ENCODE measurements at regions not wholly inside any gene's neighbourhood (a gene's known extent, or its start where the extent isn't known, plus 50 kb on each side); places are given as distances from the start of the nearest gene placed in this dataset.

DNA sequence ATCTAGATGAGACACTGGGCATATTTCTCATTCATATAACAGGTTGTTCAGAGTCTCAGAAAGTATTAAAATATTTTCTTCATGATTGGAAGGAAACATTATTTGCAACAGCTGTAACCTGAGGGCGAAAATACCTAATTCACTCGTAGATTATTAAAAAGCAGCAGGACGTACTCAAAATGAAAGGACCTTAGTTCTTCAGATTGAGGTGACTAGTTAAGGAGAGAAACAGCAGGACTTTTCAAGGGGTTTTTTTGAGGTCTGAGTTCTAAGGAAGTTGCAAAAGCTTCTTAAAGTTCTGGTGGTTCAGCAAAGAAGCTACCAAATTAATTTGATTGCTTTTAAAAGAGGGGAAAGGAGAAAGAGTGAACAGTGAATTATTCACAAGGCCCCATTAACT, 174.9 kb downstream of the TMEM161B start:
- CTCF ChIA-PET (ENCODE audit: unreplicated experiment) = no interaction called here
- no peak for DNase-seq (ENCODE audit: low spot score)
- no peaks in the 10 kb centered on the region for H3K36me3 ChIP-seq (ENCODE audit: insufficient read depth, low read length)
- H3K4me1 ChIP-seq (ENCODE audit: insufficient read depth, low read length, poor library complexity, severe bottlenecking) = no peaks in the 10 kb centered on the region
- no peaks in the 10 kb centered on the region for H3K9me3 ChIP-seq (ENCODE audit: low read length)
- no peaks in the 10 kb centered on the region for H3K9me2 ChIP-seq (ENCODE audit: insufficient read depth, low read length)
- no peaks in the 10 kb centered on the region for H4K20me1 ChIP-seq (ENCODE audit: insufficient read depth, low read length)
- POLR2A ChIA-PET = no interaction called here
- H3K4me2 ChIP-seq (ENCODE audit: low read length) = no peak overlapping the region
- H3K27ac ChIP-seq (ENCODE audit: low read depth, low read length, poor library complexity, severe bottlenecking) = no peak overlapping the region
- no peak overlapping the region for H3K4me3 ChIP-seq (ENCODE audit: low read depth, low read length, poor library complexity, severe bottlenecking)
- intact Hi-C loops (cut with micrococcal nuclease; ENCODE audit: unreplicated experiment) = no loop called here
- H2AFZ ChIP-seq (ENCODE audit: low read length) = no peak overlapping the region
- H3K79me2 ChIP-seq (ENCODE audit: insufficient read depth, low read depth, low read length) = no peaks in the 10 kb centered on the region
- no TSS peak for BruUV-seq (replicated peaks)
- TF ChIP-seq EZH2phosphoT487 (IDR thresholded peaks at IDR 0.05; ENCODE audit: borderline replicate concordance, low read depth, low read length) (no peak), CTCF (conservative IDR thresholded peaks at IDR 0.05; ENCODE audit: low read length) (no peak)

DNA sequence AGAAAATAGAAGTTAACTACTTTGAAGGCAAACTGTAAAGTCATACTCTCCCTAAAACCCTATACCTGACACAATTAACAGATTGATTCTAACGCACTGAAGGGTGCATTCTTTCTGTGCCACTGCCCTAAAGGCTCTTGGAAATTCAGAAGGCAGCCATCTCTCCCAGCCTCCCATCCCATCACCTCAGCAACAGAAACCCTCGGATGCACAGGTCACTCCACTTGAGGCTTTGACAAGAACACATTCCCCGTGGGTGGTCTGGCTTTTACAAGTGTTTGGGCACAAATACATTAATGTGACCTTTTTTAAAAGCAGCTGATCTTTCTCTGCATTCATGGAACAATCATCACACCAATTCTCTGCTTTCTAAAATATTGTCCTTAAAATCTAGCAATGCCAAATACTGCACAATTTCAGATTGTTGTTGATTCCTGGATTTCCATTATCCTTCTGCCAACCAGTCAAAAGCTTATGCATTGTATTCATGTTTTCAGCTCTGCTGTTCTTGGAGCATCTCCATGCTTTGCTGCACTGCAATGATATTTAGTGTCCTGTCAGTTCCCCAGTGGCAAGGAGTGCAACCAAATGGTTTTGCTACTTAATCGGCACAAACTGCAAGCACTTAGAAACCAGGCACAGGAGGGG, 175.6 kb downstream of the TMEM161B start:
- POLR2A ChIA-PET = no interaction called here
- H3K9me3 ChIP-seq (ENCODE audit: low read length) = no peaks in the 10 kb centered on the region
- no TSS peak for BruUV-seq (replicated peaks)
- no peaks in the 10 kb centered on the region for H3K79me2 ChIP-seq (ENCODE audit: insufficient read depth, low read depth, low read length)
- intact Hi-C loops (cut with micrococcal nuclease; ENCODE audit: unreplicated experiment) = no loop called here
- no peak overlapping the region for H3K4me3 ChIP-seq (ENCODE audit: low read depth, low read length, poor library complexity, severe bottlenecking)
- no peaks in the 10 kb centered on the region for H3K36me3 ChIP-seq (ENCODE audit: insufficient read depth, low read length)
- H2AFZ ChIP-seq (ENCODE audit: low read length) = no peak overlapping the region
- no peak overlapping the region for H3K4me2 ChIP-seq (ENCODE audit: low read length)
- CTCF ChIA-PET (ENCODE audit: unreplicated experiment) = no interaction called here
- no peaks in the 10 kb centered on the region for H3K4me1 ChIP-seq (ENCODE audit: insufficient read depth, low read length, poor library complexity, severe bottlenecking)
- no peaks in the 10 kb centered on the region for H4K20me1 ChIP-seq (ENCODE audit: insufficient read depth, low read length)
- no peak overlapping the region for H3K27ac ChIP-seq (ENCODE audit: low read depth, low read length, poor library complexity, severe bottlenecking)
- TF ChIP-seq CTCF (conservative IDR thresholded peaks at IDR 0.05; ENCODE audit: low read length) (no peak), EZH2phosphoT487 (IDR thresholded peaks at IDR 0.05; ENCODE audit: borderline replicate concordance, low read depth, low read length) (no peak)
- no peaks in the 10 kb centered on the region for H3K9me2 ChIP-seq (ENCODE audit: insufficient read depth, low read length)
- no peak for DNase-seq (ENCODE audit: low spot score)

DNA sequence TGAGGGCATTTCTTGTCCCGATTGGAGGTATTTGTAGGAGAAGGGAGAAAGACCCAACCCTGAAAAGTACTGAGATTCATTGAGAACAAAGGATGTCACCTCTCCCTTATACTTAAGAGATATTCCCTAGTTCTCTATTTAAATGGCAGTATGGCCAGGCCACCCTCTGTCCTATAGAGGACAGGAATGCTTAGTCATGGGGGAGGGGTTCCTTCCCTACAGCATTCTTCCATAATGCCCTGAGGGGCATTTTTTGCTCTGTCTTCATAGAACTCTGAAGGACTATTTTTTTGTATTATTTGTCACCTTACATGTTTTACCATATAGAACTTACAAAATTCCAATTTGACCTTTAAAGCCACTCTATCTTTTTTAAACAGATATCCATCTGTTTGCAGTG, 176.3 kb downstream of the TMEM161B start:
- CTCF ChIA-PET (ENCODE audit: unreplicated experiment) = no interaction called here
- TF ChIP-seq CTCF (conservative IDR thresholded peaks at IDR 0.05; ENCODE audit: low read length) (no peak), EZH2phosphoT487 (IDR thresholded peaks at IDR 0.05; ENCODE audit: borderline replicate concordance, low read depth, low read length) (no peak)
- POLR2A ChIA-PET = no interaction called here
- no peak overlapping the region for H3K27ac ChIP-seq (ENCODE audit: low read depth, low read length, poor library complexity, severe bottlenecking)
- no peak overlapping the region for H2AFZ ChIP-seq (ENCODE audit: low read length)
- H3K9me3 ChIP-seq (ENCODE audit: low read length) = no peaks in the 10 kb centered on the region
- H3K79me2 ChIP-seq (ENCODE audit: insufficient read depth, low read depth, low read length) = no peaks in the 10 kb centered on the region
- intact Hi-C loops (cut with micrococcal nuclease; ENCODE audit: unreplicated experiment) = no loop called here
- no peaks in the 10 kb centered on the region for H3K36me3 ChIP-seq (ENCODE audit: insufficient read depth, low read length)
- no peak overlapping the region for H3K4me3 ChIP-seq (ENCODE audit: low read depth, low read length, poor library complexity, severe bottlenecking)
- no peaks in the 10 kb centered on the region for H4K20me1 ChIP-seq (ENCODE audit: insufficient read depth, low read length)
- no TSS peak for BruUV-seq (replicated peaks)
- no peaks in the 10 kb centered on the region for H3K4me1 ChIP-seq (ENCODE audit: insufficient read depth, low read length, poor library complexity, severe bottlenecking)
- H3K9me2 ChIP-seq (ENCODE audit: insufficient read depth, low read length) = no peaks in the 10 kb centered on the region
- no peak overlapping the region for H3K4me2 ChIP-seq (ENCODE audit: low read length)
- no peak for DNase-seq (ENCODE audit: low spot score)

Measured in OCI-LY7 (cell line).